ENCODE measurements at regions not wholly inside any gene's neighbourhood (a gene's known extent, or its start where the extent isn't known, plus 50 kb on each side); places are given as distances from the start of the nearest gene placed in this dataset.

DNA sequence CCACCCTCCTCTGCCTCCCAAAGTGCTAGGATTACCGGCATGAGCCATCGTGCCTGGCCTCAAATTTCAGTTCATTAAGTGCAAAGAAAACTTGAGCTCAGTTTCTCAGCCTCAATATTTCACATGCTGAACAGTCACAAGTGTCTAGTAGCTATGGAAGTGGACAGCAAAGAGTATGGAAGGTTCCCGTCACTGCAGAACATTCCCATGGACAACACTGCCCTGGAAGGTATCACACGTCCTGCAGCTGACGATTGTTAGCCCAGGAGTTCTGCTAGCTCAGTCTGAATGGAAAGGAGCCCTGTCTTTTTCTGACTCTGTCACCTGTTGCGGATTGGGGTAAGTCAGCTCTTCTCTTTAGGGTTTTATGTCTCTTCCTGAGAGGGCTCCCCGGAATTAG, 86.2 kb upstream of the PTPRM start:
- no peak for DNase-seq

DNA sequence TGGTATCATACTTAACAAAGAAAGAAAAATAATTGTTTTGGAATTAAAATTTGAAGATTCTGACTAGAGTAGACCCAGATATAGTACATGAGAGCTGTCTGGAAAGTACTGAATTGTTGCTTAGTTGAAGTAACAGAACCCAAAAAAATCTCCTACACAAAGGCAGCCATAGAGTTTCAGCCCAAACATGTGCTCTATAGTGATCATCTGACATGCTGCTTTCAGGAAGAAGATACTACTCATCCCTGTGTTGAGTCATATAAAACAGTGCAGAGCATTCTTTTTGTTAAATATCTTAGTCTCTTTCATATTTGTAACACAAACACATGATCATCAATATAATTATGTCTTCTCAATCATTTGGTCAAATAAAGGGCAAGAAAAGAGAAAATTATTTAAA, 84.8 kb upstream of the PTPRM start:
- peak in 1 of 56 donors; percentile 6 for DNase-seq

DNA sequence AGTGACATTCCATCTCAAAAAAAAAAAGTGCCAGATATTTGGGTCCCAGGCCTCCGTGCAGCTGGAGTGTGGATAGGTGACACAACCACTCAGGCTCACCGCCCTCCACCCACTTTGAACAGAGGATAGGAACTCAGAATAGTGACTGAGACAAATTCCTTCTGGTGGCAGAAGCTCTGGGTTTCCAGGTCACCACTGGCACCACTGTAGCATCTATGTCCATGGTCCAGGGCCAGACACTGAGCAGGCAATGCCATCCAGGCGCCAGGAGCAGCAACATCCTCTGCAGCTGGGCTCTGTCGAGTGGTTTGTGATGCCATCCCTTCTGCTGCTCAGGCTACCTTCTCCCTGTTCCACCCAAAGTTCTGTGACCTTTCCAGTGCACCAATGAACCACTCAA, 81.5 kb upstream of the PTPRM start:
- no peak for DNase-seq

DNA sequence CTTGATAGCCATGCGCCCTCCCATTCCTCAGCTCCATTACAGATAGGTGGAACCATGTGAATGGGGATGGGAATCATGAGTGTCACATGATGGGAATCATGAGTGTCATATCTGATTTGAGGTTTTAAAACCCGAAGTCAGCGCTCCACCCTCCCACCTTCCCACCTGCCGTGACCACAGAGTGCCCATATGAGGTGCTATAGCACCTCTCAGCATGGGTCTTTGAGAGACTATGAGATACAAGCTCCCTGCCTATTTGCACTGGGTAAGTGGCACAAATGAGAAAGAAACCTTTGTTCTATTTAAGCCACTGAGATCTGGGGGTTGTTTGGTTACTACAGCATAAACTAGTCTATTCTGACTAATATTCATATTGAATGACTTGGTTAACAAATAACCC, 78.5 kb upstream of the PTPRM start:
- DNase-seq = no peak

DNA sequence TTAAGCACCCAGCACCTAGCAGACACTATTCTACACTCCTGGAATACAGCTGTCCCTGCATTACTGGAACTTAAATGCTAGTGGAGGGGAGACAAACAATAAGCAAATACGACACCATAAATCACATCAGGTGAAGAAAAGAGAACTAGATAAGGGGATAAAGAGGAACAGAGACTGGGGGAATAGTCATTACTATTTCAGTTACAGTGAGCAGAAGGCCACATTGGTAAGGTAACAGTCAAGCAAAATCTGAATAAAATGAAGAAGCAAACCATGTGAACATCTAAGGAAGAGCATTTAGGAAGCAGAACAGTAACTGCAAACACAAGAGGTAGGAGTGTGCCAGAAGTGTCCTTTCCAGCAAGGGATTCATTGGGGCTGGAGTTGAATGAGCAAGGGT, 77.0 kb upstream of the PTPRM start:
- no peak for DNase-seq

DNA sequence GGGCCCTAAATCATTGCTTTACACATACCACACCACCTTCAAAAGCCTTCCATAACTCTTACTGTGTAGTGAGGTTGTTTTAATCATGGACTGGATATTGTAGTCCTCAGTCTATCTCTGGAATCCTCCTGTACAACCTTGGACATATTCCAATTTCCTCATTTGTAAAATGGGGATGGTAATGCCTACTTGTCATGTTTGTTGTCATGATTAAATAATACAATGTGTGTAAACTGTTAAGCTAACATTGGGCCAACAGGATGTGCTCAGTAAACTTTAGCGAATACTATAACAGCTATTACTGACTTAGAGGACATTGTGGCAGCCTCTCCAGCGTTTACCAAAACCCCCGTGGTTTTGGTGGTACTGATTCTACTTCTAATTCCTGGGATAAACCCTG, 74.7 kb upstream of the PTPRM start:
- DNase-seq = no peak

DNA sequence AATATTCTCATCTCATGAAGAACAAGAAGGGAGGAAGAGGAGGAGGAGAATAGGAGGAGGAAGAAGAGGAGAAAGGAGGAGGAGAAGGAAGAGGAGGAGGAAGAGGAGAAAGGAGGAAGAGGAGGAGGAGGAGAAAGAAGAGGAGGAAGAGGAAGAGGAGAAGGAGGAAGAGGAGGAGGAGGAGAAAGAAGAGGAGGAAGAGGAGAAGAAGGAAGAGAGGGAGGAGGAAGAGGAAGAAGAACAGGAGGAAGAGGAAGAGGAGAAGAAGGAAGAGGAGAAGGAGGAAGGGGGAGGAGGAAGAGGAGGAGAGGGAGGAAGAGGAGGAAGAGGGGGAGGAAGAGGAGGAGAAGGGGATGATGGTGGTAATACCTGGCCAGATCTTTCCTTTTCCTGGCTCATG, 70.0 kb upstream of the PTPRM start:
- no peak for DNase-seq

DNA sequence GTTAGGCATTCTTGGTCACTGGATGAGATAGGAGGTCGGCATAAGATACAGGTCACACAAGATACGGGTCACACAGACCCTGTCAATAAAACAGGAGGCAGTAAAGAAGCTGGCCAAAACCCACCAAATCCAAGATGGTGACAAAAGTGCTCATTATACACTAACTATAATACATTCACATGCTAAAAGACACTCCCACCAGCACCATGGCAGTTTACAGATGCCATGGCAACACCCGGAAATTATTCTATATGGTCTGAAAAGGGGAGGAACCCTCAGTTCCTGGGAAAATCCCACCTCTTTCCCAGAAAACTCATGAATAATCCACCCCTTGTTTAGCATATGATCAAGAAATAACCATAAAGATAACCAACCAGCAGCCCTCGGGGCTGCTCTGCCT, 56.0 kb upstream of the PTPRM start:
- no peak for DNase-seq

DNA sequence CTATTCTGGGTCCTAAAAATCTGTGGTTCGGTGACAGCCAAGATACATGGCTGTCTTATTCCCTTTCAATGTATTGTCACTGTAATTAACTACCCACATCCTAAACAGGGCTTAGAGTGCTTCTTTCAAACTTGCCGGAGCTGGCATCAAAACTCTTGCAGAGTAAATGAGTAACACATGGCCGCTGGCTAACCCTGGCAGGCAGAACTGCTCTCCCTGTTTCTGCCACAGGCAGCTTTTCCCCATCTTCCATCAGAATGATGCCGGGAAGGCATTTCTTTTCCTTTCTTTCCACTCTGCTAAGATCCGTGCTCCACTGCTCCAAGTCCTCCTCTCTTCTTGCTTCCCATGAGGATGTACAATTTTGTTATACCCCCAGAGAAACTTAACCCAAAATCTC, 54.8 kb upstream of the PTPRM start:
- no peak for DNase-seq

DNA sequence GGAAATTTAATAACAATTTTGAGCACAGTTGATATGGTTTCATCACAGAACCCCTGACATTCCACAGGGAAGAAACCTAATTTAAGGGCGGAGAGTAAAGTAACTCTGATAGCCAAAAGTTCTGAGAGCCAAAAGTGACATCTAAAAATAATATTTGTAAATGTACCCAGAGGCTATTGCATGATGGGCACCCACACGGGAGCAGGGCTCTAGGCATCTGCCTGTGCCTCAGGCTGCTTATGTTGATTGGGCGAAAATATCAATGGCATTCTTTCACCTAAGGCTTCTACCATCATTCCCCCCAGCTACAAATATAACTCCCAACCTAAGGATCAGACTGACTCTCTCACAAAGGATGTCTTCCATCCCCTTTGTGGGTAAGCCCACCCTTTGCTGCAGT, 54.1 kb upstream of the PTPRM start:
- no peak for DNase-seq

DNA sequence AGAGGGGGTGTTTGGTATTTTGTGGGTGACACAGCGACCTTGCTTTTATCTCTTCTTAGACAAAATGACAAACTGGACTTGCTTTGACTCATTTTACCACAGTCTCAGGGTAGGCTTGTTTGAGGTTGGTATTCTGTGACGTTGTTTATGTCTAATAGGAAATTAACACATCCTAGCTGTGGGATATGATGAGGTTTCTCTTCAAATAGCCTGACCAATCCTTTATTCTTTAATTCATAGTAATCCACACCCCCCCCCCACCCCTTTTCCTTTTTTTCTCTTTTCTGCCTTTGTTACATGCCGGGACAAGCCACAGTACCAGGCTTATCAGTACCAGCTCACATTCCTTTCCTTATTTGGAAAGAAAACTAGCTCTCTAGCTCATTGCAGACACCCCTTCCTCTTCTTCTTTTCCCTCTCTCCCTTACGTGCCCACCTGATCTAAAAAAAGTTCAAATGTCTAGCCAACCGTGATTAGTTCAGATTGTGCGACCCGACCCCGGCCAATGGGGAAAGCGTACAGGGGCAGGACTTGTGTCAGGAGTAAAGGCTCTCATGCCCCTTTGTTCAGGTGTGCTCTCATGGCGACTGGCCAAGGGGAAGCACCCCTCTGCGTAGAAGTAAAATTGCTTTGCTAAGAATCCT, 52.2 kb upstream of the PTPRM start:
- no peak for DNase-seq

DNA sequence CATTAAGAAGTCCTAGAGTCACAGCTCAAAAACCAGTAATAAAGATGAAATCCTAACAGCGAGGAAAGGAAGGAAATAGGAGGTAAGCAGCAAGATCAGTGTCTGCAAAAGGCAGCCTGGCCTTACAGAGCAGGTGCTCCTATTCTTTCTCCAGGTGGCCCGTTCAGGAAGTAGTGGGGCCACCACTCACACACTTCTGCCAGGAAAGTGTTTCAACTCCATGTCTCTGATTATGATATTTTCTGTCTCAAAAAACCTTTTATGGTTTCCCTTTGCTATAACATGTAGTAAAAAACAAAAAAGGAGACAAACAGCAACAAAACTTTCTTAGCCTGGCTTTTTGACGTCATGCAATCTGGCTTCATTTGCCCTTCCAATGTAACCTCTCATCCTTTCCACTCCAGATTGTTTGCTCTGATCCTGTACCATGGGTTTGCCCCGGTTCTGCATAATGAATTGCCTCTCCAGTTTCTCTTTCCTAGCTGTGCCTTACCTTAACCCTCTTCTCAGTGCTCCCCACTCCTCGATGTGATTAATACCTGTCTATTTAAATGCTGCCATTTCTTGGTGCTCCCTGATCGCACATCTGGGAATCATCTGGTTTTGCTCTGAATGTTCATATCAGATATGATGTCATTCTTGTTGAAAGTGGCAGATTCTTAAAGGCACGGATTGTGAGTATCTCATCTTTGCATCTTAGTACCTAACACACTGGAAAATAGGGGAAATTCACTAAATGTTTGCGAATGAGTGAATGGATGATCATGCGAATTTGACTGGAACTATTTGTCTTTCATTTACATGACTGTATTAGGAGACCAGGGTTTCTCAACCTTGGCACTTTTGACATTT, 50.6 kb upstream of the PTPRM start:
- DNase-seq = no peak

All from nucleus accumbens (tissue), 56 donors.